ENCODE measurements at regions not wholly inside any gene's neighbourhood (a gene's known extent, or its start where the extent isn't known, plus 50 kb on each side); places are given as distances from the start of the nearest gene placed in this dataset.
"Not testable (repeated sequence)": the region's sequence is repeated elsewhere in the genome, so short reads cannot be mapped to it uniquely, and the experiment has no call there.

GRCh38 chr5:91243852-91244251 lies 139.3 kb downstream of the ARRDC3 start:
- Mint-ChIP-seq H3K27ac (no peak overlapping the region), H3K9me3 (peaks cover 26% of the 10 kb centered on the region), H3K4me1 (no peaks in the 10 kb centered on the region), H3K36me3 (ENCODE audit: low read depth) (peaks cover 9% of the 10 kb centered on the region), H3K27me3 (ENCODE audit: low read depth, poor library complexity) (no peaks in the 10 kb centered on the region), H3K4me3 (no peak overlapping the region)
- no peak for TF ChIP-seq CTCF (IDR thresholded peaks at IDR 0.05)
- no peak for DNase-seq

- H3K36me3 Mint-ChIP-seq (ENCODE audit: low read depth), result peaks cover 9% of the 10 kb centered on the region
Measured at GRCh38 chr5:91243286-91243685, 139.8 kb downstream of the ARRDC3 start.

GRCh38 chr5:91241460-91241859 lies 141.7 kb downstream of the ARRDC3 start:
- peaks cover 26% of the 10 kb centered on the region for H3K9me3 Mint-ChIP-seq
- not testable (repeated sequence) for H3K27ac Mint-ChIP-seq; H3K4me3 Mint-ChIP-seq; H3K4me1 Mint-ChIP-seq; H3K36me3 Mint-ChIP-seq (ENCODE audit: low read depth); H3K27me3 Mint-ChIP-seq (ENCODE audit: low read depth, poor library complexity); DNase-seq

More at GRCh38 chr5:91243286-91243685, 139.8 kb downstream of the ARRDC3 start:
- TF ChIP-seq CTCF (IDR thresholded peaks at IDR 0.05), result no peak
- H3K9me3 Mint-ChIP-seq, result peaks cover 26% of the 10 kb centered on the region
- no peak overlapping the region for H3K4me3 Mint-ChIP-seq
- no peaks in the 10 kb centered on the region for H3K27me3 Mint-ChIP-seq (ENCODE audit: low read depth, poor library complexity)
- no peak for DNase-seq
- no peaks in the 10 kb centered on the region for H3K4me1 Mint-ChIP-seq
- H3K27ac Mint-ChIP-seq, result no peak overlapping the region

- Mint-ChIP-seq H3K4me1 (no peaks in the 10 kb centered on the region), H3K36me3 (ENCODE audit: low read depth) (peaks cover 9% of the 10 kb centered on the region), H3K27ac (no peak overlapping the region), H3K4me3 (no peak overlapping the region), H3K27me3 (ENCODE audit: low read depth, poor library complexity) (no peaks in the 10 kb centered on the region), H3K9me3 (peaks cover 26% of the 10 kb centered on the region)
- no peak for TF ChIP-seq CTCF (IDR thresholded peaks at IDR 0.05)
- DNase-seq, result no peak
Measured at GRCh38 chr5:91240175-91240574, 142.9 kb downstream of the ARRDC3 start.

- Mint-ChIP-seq H3K9me3 (peaks cover 6% of the 10 kb centered on the region), H3K27me3 (ENCODE audit: low read depth, poor library complexity) (peaks cover 11% of the 10 kb centered on the region), H3K4me3 (no peak overlapping the region), H3K27ac (no peak overlapping the region), H3K36me3 (ENCODE audit: low read depth) (peaks cover 5% of the 10 kb centered on the region), H3K4me1 (no peaks in the 10 kb centered on the region)
- no peak for TF ChIP-seq CTCF (IDR thresholded peaks at IDR 0.05)
- no peak for DNase-seq
Measured at GRCh38 chr5:91235271-91235694, 147.8 kb downstream of the ARRDC3 start.

GRCh38 chr5:91232523-91232922 lies 150.6 kb downstream of the ARRDC3 start:
- H3K27me3 Mint-ChIP-seq (ENCODE audit: low read depth, poor library complexity), result peaks cover 11% of the 10 kb centered on the region
- H3K27ac Mint-ChIP-seq, result no peak overlapping the region
- peaks cover 5% of the 10 kb centered on the region for H3K36me3 Mint-ChIP-seq (ENCODE audit: low read depth)
- peaks cover 18% of the 10 kb centered on the region for H3K9me3 Mint-ChIP-seq
- no peak for TF ChIP-seq CTCF (IDR thresholded peaks at IDR 0.05)
- H3K4me1 Mint-ChIP-seq, result no peaks in the 10 kb centered on the region
- DNase-seq, result no peak
- no peak overlapping the region for H3K4me3 Mint-ChIP-seq
